GM18858 (cell line): ENCODE measurements at regions not wholly inside any gene's neighbourhood (a gene's known extent, or its start where the extent isn't known, plus 50 kb on each side); places are given as distances from the start of the nearest gene placed in this dataset.
"Not testable (repeated sequence)": the region's sequence is repeated elsewhere in the genome, so short reads cannot be mapped to it uniquely, and the experiment has no call there.

Experiments
- ATAC-seq: cut with Tn5 transposase; IDR thresholded peaks from one replicate; pipeline ENCODE4 v1.9.1; 2021; ENCODE audit not compliant: unreplicated experiment

- no peak for ATAC-seq
Measured at GRCh38 chr18:64752707-64753106, 603.8 kb upstream of the LINC00305 start.

- ATAC-seq, result no peak
Measured at GRCh38 chr18:64749884-64750283, 601.0 kb upstream of the LINC00305 start.

- no peak for ATAC-seq
Measured at GRCh38 chr18:64747803-64748202, 598.9 kb upstream of the LINC00305 start.

DNA sequence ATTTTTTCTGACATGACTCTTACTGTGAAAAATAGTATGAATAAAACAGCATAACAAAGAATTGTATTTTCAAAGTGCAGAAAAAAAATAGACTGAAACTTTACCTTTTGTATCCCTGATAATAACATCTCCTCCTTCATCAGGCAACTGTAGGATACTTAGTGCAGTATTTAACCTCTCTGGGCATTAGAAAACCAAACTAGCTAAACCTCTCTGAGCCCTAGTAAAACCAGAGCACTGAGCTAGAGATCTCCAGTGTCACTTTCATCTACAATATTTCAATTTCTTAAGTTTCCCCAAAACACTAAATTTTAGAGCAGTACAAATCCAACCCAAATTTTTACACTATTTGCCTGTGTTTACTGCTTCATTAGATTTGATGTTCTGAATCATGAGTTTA lies 594.0 kb upstream of the LINC00305 start:
- ATAC-seq, result no peak

GRCh38 chr18:64734063-64734462 lies 585.2 kb upstream of the LINC00305 start:
- no peak for ATAC-seq

DNA sequence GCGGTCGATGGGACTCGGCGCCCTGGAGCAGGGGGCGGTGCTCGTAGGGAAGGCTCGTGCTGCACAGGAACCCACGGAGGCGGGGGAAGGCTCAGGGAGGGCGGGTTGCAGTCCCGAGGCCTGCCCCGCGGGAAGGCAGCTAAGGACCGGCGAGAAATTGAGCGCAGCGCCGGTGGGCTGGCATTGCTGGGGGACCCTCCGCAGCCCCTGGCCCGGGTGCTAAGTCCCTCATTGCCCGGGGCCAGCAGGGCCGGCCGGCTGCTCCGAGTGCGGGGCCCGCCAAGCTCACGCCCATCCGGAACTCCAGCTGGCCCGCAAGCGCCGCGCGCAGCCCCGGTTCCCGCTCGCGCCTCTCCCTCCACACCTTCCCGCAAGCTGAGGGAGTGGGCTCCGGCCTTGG lies 576.8 kb upstream of the LINC00305 start:
- ATAC-seq, result not testable (repeated sequence)

- no peak for ATAC-seq
Measured at GRCh38 chr18:64720781-64721464, 572.0 kb upstream of the LINC00305 start.

DNA sequence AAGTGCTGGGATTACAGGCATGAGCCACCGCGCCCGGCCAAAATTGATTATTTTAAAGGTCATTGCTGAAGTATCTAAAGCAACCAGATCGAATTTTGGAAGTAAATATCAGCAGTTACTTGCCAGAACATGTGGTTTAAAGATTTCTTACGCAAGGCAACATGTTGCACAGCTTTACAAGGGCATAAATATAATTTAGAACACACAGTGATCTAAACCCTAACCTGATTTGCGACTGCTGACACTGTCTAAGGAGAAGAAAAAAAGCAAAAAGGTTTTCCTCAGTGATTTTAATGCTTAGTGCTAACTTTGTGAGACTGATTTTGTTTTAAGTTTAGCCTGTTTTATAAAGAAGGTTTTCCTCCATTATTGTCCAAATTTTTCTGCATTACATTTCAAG lies 569.9 kb upstream of the LINC00305 start:
- no peak for ATAC-seq

GRCh38 chr18:64717026-64717425 lies 568.1 kb upstream of the LINC00305 start:
- ATAC-seq, result no peak

- ATAC-seq, result no peak
Measured at GRCh38 chr18:64714086-64714485, 565.2 kb upstream of the LINC00305 start.

DNA sequence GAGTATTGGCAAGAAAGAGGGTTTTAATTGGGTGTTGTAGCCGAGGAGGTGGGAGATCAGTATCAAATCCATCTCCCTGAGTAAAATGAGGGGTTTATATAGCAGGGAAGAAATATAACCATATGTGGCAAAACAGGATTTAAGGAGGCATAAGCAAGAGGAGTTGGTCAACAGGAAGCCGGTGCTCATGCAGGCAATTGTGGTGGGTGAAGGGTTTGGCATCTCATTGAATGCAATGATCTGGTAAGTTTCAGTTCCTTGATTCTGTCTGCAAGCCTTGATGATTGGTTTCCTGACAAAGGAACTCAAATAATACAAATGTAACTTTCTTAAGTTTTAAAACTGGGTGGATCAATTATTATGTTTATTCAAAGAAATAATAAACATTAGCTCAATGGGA lies 564.4 kb upstream of the LINC00305 start:
- peak; percentile 99 for ATAC-seq

GRCh38 chr18:64712035-64712434 lies 563.1 kb upstream of the LINC00305 start:
- no peak for ATAC-seq

DNA sequence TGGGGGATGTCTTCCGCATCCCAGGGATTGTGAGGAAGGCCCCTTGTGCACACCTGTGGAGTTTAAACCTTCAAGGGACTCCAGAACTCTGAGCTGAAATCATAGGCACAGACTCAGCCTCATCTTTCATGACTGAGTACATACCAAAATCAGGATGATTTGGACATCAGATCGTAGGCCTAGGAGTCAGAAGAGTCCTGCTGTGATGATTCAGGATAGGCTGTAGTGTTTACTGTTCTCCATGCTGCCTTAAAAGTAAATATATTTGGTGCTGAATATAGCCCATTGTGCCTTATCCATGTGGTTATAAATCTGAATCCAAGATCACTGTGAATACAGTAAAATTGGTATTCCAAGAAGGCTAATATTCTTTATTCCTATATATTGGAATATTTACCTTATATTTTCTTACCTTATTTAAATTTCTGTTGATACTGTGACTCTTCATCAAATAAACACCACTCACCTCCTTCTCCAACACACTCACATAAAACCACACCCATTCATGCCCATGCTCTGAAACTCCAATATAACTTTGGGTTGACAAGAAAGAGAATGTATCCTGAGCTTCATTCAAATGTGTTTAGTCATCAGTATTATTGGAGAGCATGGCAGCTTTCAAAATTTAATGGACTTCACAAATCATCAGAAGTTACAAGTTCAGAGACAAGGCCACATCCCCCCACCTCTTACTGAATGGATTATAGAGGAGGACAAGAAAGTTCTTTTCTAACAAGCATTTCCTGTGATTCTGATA lies 561.4 kb upstream of the LINC00305 start:
- no peak for ATAC-seq

DNA sequence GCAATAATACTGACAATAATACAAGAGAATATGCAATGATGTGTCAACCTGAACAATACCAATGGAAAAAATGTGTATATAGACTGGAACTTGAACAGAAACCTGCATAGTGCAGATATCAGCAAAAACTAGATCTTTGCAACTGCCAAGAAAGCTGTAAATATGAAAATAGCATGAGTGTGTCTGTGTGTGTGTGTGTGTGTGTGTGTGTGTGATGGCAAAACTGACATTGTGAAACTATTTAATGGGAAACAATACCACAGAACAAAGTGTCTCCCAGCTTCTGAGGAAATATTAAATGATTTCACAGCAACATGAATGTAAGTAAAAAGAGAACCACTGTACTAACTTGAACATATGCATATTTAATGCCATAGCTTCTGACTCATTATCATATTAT lies 558.2 kb upstream of the LINC00305 start:
- no peak for ATAC-seq

GRCh38 chr18:64699081-64699480 lies 550.2 kb upstream of the LINC00305 start:
- ATAC-seq, result no peak

GRCh38 chr18:64695851-64696553 lies 547.1 kb upstream of the LINC00305 start:
- no peak for ATAC-seq

- no peak for ATAC-seq
Measured at GRCh38 chr18:64693766-64694165, 544.9 kb upstream of the LINC00305 start.

GRCh38 chr18:64692826-64693225 lies 543.9 kb upstream of the LINC00305 start:
- ATAC-seq, result no peak

DNA sequence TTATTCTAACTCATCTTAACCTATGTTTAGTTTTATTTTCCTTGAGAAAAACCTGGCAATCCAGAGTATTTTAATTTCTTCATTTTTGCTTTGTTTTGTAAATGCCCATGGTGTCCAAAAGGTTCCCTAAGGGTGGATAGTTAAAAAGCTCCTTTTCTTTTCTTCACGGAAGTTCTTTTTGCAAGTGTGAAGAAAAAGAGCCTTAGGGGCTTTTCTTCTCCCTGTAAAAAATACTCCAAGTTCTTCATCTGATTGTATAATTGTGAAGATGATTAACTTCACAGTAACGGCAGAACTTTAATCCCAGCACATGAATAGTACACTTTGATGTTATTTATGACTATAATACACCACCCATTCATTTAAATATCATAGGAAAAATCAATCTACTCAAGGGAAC lies 530.2 kb upstream of the LINC00305 start:
- ATAC-seq, result no peak

DNA sequence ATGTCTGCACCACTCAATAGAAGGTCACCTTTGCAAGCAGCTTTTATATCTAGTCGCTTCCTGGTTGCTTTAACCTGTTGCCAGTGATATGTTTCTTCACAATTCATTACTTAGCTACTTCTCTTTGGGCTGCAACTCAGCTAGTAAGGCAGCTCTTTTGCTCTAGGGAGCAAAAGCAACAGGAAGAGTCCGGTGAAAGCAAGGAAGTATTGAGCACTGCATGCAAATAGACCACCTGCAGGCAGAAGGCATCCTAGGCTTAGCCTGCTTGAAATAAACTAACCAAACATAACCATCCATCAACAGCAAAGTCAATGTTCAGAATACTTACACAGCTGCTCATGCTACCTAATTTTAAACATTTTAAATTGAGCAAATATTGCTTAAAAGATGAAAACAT lies 529.2 kb upstream of the LINC00305 start:
- no peak for ATAC-seq

- no peak for ATAC-seq
Measured at GRCh38 chr18:64674694-64675093, 525.8 kb upstream of the LINC00305 start.

GRCh38 chr18:64671293-64671692 lies 522.4 kb upstream of the LINC00305 start:
- ATAC-seq, result not testable (repeated sequence)
